Activated CD8-positive, alpha-beta memory T cell treated with anti-CD3 and anti-CD28 coated beads, Interleukin-2, amount 50 U/mL, for 4 hours (primary cell): ENCODE measurements at regions not wholly inside any gene's neighbourhood (a gene's known extent, or its start where the extent isn't known, plus 50 kb on each side); places are given as distances from the start of the nearest gene placed in this dataset.
"Not testable (repeated sequence)": the region's sequence is repeated elsewhere in the genome, so short reads cannot be mapped to it uniquely, and the experiment has no call there.

ENCODE experiments used
- DNase-seq: peaks from one replicate; pipeline ENCODE4 v3.0.0-alpha.2; 2020

DNA sequence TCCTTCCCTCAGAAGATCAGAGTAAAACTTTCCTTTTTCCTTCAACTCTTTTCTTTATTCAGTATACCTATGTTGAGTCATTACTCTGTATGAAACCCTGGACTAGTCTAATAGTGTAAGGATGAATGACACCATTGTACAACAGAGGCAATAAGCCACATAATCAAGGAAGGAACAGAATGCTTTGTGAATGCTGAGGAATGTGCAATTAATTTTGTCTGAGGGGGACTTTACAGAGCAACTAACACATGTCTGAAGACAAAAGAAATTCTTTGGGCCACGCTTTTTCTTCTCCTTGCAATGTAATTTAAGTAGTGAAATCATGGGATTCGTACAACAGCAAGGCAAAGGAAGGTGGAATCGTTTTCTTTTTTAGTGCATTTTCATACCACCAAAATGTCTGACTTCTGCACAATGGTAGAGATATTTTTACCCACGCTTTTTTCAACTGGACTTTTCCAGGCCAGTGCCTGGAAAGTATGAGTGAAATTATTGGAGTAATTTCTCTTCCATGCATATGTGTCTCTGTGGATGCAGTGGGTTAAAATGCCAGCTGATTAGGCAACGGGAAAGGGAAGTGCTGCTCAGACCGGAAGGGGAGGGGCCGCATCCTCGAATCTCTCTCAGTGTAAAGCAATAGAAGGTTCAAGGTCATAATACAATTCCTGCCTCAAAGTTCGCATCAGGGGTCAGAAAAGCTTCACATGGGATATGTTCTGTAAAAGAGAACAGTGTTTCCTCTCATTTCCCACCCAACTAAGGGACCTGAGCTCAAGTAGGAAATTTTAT, 89.9 kb upstream of the MTHFD1L start:
- DNase-seq, result no peak

DNA sequence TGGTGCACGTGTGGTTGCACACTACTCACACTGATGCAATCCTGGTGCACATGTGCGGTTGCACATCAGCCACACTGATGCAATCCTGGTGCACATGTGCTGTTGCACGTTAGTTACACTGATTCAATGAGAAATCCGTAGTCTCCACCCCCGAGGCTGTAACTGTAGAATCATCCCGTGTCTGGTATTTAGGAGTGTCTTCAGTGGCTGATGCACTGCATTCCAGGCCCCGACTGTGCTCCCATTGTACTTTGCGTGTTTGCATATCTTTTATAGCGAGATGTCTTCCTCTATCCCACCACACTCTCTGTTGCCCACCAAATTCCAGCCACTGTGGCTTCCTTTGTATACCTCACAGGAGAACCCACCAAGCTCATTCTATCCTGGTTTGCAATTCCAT, 87.8 kb upstream of the MTHFD1L start:
- DNase-seq, result no peak

DNA sequence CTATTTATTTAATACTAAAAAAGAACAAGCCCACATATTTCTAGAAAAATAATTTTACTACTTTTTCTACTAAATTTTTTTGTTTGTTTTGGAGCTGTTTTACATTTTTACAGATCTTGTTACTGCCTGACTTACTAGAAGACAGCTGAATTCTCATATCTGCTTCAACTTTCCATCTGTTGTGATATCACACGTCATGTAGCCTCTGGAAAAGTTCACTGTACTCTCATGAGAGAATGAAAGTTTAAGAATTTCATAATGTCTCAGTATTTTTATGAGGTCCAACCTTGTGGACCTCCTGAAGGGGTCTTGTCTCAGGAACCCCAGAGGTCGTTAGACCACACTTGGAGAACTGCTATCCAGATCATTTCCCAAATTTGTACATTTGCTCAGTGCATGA, 81.7 kb upstream of the MTHFD1L start:
- no peak for DNase-seq

DNA sequence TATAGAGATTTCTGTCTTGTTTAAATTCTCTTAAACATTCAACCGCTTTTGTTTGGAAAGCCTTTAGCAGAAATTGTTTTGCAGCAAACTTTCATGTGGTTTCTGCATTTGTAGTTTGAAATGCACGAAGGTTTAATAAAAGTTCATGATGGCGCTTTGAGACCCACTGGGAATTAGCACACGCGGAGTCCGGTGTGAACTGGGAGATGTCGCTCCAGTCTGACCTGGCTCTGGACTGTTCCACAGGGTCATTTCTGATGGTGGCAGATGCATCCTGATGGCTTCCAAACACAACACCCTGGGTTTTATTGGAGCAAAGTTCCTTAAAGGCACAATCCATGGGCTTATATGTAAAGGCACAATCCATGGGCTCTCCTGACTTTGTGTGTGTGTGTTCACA, 78.1 kb upstream of the MTHFD1L start:
- no peak for DNase-seq

DNA sequence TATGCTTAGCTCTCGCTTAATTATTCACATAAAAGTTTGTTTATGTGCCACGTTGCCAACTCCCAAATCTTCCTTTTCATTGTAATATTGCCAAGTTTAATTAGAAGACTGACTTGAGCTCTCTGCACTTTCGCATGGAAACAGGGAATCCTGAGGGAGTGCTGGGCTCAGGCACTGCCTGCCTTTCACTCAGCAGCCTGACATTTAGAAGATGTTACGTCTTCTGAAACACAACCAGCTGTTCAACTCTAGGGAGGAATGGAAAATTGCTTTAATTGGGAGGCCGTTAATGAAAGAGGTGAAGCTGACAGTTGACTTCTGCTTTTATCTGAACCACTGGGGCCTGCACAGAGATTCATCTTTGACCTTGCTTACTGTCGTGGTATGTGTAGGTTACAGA, 77.4 kb upstream of the MTHFD1L start:
- DNase-seq, result no peak

DNA sequence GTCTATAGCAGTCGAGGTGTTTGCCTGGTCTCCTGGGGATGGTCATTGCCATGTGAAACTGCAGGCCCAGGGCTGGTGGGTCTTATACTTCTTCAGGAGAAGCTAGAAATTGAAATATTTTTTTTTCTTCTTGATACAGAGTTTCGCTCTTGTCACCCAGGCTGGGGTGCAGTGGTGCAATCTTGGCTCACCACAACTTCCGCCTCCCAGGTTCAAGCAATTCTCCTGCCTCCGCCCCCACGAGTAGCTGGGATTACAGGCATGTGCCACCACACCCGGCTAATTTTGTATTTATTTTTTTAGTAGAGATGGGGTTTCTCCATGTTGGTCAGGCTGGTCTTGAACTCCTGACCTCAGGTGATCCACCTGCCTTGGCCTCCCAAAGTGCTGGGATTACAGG, 75.6 kb upstream of the MTHFD1L start:
- not testable (repeated sequence) for DNase-seq

DNA sequence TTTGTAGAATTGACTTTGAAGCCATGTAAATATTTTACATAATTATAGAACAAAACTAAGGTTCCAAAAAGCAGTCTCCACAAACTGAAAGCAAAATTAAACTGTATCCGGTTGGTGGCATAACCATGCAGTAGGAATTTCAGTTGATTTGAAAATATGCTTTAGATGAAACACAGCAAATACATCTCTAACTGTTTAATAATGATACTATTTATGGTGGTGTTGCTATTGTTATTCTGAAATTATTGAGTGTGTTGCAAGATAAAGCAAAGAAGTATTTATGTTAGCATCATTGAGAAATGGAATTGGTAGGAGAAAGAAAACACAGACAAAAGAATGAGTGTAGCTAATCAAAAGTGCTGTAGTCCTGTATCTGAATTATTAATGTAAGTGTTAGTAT, 73.8 kb upstream of the MTHFD1L start:
- DNase-seq, result no peak

DNA sequence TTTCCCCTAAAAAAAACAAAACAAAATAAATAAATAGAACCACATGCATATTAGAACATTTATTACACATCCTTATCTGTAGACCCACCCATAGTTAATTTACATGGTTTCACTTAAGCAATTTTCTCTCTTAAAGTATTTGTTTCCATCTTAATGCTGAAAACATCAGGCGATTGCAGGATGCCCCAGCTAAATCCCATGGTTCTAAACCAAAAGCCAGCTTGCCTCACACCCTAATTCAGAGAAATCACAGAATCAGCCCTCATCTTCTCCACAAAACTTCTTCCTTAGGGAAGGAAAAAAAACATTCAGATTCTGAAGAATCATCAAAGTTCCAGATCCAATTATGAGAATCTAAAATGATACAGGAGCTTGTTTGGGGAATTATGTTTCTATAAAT, 67.6 kb upstream of the MTHFD1L start:
- DNase-seq, result no peak

DNA sequence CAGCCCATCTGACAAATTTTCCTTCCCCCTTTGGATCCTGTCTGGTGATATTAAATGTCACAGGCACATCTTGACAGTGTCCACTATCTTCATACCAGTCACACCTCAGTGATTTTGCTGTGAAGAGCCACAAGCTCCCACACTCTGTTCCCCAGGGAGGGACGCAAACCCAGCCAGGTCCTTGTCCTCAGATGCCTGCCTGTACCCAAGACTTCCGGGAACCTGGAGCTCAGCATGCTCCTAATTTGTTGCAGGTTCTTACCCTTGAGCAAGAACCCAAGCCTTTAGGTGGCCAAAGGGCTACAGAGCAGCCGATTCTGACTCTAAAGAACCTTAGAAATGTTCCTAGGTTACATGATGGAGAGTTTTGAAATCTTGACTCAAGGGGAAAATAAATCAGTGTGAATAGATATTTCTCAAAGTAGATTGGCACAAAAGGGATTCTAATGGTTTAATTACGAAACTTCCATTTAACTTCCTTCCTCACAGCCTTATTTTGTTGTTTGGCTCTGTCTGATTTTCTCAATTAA, 66.2 kb upstream of the MTHFD1L start:
- DNase-seq, result no peak

DNA sequence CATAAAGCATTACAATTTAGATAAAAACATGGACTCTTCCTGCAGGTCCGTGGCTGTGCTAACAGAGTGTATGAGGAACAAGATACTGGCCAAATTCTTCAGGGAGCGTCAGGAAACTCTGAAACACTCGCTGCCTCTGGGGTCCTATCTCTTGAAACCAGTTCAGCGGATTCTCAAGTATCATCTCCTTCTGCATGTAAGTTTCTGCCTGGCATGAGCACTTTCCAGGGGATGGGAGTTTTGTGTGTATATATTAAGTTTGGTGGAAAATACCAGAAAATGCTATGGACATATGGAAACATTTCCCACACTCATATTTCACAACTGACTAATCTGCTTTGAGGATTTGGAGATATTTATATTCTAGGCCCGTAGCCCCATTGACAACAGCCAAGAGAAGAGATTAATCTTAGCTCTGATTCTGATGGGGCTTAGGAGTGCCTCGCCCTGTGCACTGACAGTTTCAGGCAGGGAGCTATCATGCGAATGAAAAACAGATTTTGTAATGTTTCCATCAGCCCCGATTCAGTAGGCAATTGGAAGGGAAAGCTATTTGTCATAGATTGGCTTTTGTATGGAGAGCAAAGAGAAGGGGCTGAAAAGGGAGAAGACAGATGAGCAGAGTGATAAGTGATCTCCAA, 64.7 kb upstream of the MTHFD1L start:
- DNase-seq, result no peak

DNA sequence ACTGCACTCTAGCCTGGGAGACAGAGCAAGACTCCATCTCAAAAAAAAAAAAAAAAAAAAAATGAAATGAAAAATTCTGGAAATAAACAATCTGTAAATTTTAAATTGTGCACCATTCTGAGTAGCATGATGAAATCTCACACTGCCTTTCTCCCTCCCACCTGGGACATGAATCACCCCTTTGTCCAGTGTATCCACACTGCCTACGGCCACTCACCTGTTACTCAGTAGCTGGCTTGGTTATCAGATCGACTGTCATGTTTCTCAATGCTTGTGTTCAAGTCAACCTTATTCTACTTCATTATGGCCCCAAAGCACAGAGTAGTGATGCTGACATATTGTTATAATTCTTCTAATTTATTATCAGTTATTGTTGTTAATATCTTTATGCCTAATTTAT, 58.7 kb upstream of the MTHFD1L start:
- DNase-seq, result no peak

DNA sequence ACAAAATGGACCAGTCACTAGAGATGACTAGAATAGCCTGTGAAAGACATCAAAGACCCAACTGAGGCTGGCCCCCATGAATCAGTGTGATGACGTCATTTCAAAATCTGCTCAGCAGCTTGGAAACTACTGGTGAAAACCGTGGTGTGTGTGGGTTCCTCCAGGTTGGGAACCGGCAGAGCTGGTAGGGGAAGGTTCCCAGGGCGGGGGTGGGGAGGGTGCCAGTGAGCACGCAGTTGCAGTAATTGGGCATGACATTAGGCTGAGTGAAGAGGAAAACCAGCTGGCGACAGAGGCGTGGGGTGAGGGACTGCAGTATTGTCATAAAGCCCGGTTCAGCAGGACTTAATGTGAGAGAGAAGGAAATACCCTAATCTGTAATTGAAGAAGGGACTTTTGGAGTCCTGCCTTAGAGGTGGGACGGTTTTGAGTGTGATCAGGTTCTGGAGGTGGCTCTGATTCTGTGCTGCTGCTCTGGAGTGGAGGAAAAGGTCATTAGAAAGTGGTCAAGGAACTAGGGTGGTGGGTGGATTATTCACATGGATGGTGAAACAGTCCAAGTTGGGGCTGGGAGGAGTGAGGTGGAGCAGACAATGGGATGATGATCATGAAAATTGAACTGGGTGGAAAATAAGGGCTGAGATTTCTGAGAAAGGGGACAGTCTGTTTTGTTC, 52.0 kb upstream of the MTHFD1L start:
- peak; percentile 27 for DNase-seq

DNA sequence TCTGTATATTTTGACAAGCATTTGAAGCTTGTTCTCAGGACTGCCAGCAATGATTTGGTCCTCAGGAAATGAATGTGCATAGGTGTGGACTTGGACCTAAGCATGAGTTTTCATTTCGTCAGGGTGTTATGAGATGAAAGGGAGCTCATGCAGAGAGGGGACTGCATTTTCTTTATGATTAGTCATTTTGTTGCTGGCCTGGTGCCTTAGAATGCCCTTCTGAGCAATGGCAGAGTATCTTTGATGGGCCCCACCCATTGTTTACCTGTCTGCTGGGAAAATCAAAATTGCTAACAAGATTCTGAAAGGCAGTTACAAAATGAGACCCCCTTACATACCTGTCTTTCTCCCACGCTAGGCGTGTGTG, 51.5 kb upstream of the MTHFD1L start:
- no peak for DNase-seq
